COLO829 (cell line): ENCODE measurements at regions not wholly inside any gene's neighbourhood (a gene's known extent, or its start where the extent isn't known, plus 50 kb on each side); places are given as distances from the start of the nearest gene placed in this dataset.

Source experiments
- DNase-seq: peaks from one replicate; pipeline ENCODE4 v3.0.0; 2012; ENCODE audit warnings: low spot score

GRCh38 chr16:65426484-65426883, 304.6 kb upstream of the CDH11 start:
- no peak for DNase-seq

GRCh38 chr16:65422934-65423333, 301.1 kb upstream of the CDH11 start:
- no peak for DNase-seq

GRCh38 chr16:65421596-65421995, 299.7 kb upstream of the CDH11 start:
- no peak for DNase-seq

- no peak for DNase-seq
Observed at GRCh38 chr16:65418435-65418834, 296.6 kb upstream of the CDH11 start.

GRCh38 chr16:65415460-65415859, 293.6 kb upstream of the CDH11 start:
- DNase-seq: no peak

- peak; percentile 48 for DNase-seq
Observed at GRCh38 chr16:65414284-65414984, 292.6 kb upstream of the CDH11 start.

- no peak for DNase-seq
Observed at GRCh38 chr16:65413861-65414260, 292.0 kb upstream of the CDH11 start.

GRCh38 chr16:65410801-65411200, 288.9 kb upstream of the CDH11 start:
- no peak for DNase-seq

- DNase-seq: no peak
Observed at GRCh38 chr16:65409510-65409909, 287.6 kb upstream of the CDH11 start.

- no peak for DNase-seq
Observed at GRCh38 chr16:65406933-65407332, 285.1 kb upstream of the CDH11 start.

GRCh38 chr16:65406116-65406515, 284.3 kb upstream of the CDH11 start:
- DNase-seq: no peak

GRCh38 chr16:65394281-65394680, 272.4 kb upstream of the CDH11 start:
- no peak for DNase-seq

GRCh38 chr16:65392806-65393565, 271.1 kb upstream of the CDH11 start:
- no peak for DNase-seq

GRCh38 chr16:65388592-65388991, 266.7 kb upstream of the CDH11 start:
- no peak for DNase-seq

GRCh38 chr16:65386672-65387071, 264.8 kb upstream of the CDH11 start:
- DNase-seq: no peak

- no peak for DNase-seq
Observed at GRCh38 chr16:65384441-65384840, 262.6 kb upstream of the CDH11 start.

- no peak for DNase-seq
Observed at GRCh38 chr16:65377195-65377594, 255.3 kb upstream of the CDH11 start.

- DNase-seq: no peak
Observed at GRCh38 chr16:65376601-65377000, 254.7 kb upstream of the CDH11 start.

GRCh38 chr16:65375651-65376050, 253.8 kb upstream of the CDH11 start:
- no peak for DNase-seq

GRCh38 chr16:65373097-65373496, 251.2 kb upstream of the CDH11 start:
- no peak for DNase-seq

GRCh38 chr16:65372171-65372570, 250.3 kb upstream of the CDH11 start:
- DNase-seq: no peak

GRCh38 chr16:65365732-65366715, 244.2 kb upstream of the CDH11 start:
- no peak for DNase-seq
